Osteocyte (in vitro differentiated cells): ENCODE measurements at regions not wholly inside any gene's neighbourhood (a gene's known extent, or its start where the extent isn't known, plus 50 kb on each side); places are given as distances from the start of the nearest gene placed in this dataset.
"Not testable (repeated sequence)": the region's sequence is repeated elsewhere in the genome, so short reads cannot be mapped to it uniquely, and the experiment has no call there.

Experiments used
- DNase-seq: peaks from one replicate; pipeline ENCODE4 v3.0.0; 2021; ENCODE audit warnings: mixed read lengths; ENCODE audit not compliant: unreplicated experiment; ENCODE audit errors: extremely low spot score
- H3K27ac Mint-ChIP-seq: one replicate; pipeline ENCODE4 v1.8.0; 2021; ENCODE audit warnings: mild to moderate bottlenecking, mixed read lengths; ENCODE audit not compliant: unreplicated experiment
- H3K27me3 Mint-ChIP-seq: one replicate; pipeline ENCODE4 v1.8.0; 2021; ENCODE audit warnings: mixed read lengths; ENCODE audit not compliant: unreplicated experiment
- H3K36me3 Mint-ChIP-seq: one replicate; pipeline ENCODE4 v1.8.0; 2021; ENCODE audit warnings: mixed read lengths; ENCODE audit not compliant: unreplicated experiment
- H3K4me1 Mint-ChIP-seq: one replicate; pipeline ENCODE4 v1.8.0; 2021; ENCODE audit warnings: mixed read lengths; ENCODE audit not compliant: unreplicated experiment
- H3K4me3 Mint-ChIP-seq: one replicate; pipeline ENCODE4 v1.8.0; 2021; ENCODE audit warnings: mild to moderate bottlenecking, moderate library complexity, mixed read lengths; ENCODE audit not compliant: unreplicated experiment
- H3K9me3 Mint-ChIP-seq: one replicate; pipeline ENCODE4 v1.8.0; 2021; ENCODE audit warnings: mixed read lengths; ENCODE audit not compliant: unreplicated experiment
- TF ChIP-seq, protein P1 (sequence below): fragments of 200-600 bp; sonication (generic); IDR thresholded peaks from 2 replicates; pipeline ENCODE4 v1.5.0; 2021; ENCODE audit warnings: antibody characterized with exemption, mild to moderate bottlenecking, moderate library complexity

DNA sequence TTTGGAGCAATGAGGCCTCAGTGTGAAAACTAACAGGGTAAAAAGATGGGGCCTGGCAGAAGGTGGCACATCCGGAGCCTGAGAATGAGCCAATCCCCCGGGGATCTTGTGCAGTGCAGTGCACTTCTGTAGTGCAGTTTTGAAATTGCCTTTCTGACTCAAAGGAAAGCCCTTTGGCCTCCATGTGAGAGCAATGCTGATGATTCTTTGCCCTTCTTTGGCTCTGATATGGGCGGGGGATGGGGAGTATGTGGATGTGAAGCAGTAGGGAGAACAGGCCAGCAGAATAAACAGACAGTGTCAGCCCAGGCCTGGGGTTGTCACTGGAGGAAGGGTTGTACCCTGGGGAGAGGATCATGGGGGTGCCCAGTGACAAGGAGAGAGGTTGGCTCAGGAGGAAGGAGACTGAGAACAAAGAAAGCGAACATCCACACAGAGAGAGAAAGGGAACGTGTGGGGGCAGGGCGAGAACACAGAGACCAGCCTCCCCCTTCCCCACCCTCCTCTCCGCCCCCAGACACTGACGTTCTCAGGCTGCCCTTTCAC, 351.2 kb downstream of the CDC5L start:
- Mint-ChIP-seq H3K27me3 (no peaks in the 10 kb centered on the region), H3K4me3 (no peak overlapping the region), H3K4me1 (peaks cover 21% of the 10 kb centered on the region), H3K9me3 (no peaks in the 10 kb centered on the region), H3K27ac (peak overlapping the region; percentile 34), H3K36me3 (peaks cover 2% of the 10 kb centered on the region)
- TF ChIP-seq, protein P1, sequence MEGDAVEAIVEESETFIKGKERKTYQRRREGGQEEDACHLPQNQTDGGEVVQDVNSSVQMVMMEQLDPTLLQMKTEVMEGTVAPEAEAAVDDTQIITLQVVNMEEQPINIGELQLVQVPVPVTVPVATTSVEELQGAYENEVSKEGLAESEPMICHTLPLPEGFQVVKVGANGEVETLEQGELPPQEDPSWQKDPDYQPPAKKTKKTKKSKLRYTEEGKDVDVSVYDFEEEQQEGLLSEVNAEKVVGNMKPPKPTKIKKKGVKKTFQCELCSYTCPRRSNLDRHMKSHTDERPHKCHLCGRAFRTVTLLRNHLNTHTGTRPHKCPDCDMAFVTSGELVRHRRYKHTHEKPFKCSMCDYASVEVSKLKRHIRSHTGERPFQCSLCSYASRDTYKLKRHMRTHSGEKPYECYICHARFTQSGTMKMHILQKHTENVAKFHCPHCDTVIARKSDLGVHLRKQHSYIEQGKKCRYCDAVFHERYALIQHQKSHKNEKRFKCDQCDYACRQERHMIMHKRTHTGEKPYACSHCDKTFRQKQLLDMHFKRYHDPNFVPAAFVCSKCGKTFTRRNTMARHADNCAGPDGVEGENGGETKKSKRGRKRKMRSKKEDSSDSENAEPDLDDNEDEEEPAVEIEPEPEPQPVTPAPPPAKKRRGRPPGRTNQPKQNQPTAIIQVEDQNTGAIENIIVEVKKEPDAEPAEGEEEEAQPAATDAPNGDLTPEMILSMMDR, result no peak
- DNase-seq, result peak; percentile 51

DNA sequence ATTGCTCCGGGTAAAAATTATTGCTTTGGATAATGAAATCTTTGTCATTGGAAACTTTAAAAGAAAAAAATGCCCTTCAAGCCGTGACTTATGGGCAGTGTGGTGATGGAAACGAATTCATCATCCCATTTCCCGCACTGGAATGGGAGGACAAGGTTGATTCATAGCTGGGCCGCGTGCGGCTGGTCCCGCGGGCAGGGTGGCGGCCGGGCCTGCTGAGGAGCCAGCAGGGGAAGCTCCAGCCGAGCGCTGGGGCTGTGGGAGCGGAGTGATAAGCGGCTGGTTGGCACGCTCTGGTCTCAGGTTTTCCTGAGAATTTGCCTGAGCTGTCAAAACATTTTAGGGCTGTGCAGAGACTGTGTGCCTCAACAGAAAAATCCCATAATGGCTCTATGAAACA, 351.7 kb downstream of the CDC5L start:
- H3K27me3 Mint-ChIP-seq, result no peaks in the 10 kb centered on the region
- H3K36me3 Mint-ChIP-seq, result peaks cover 2% of the 10 kb centered on the region
- TF ChIP-seq, protein P1, result no peak
- no peaks in the 10 kb centered on the region for H3K9me3 Mint-ChIP-seq
- no peak overlapping the region for H3K4me3 Mint-ChIP-seq
- no peak overlapping the region for H3K27ac Mint-ChIP-seq
- peak; percentile 76 for DNase-seq
- peaks cover 21% of the 10 kb centered on the region for H3K4me1 Mint-ChIP-seq

DNA sequence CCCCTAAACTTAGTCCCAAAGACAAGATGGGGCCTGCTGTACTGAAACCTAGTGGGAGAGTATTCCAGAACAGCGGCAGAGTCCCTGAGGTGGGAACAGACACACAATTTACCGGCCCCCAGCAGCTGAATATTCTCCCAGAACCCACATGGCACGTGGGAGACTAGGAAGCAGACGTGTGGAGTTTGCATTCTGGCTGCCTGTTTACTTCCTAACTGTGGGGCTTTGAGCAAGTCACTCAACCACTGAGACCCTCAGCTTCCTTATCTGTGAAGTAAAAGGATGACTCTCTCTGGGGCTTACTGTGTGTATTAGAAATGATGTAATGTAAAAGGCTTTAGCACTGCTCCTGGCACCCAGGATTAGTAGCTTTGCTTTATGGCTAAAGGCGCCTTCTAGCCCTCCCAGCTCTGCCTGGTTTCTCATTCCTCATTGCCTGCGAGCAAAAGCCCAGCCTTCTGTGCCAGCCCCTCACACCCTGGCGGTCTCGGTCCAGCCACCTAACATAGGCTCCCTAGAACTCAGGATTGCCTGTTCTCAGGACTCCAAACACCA, 353.1 kb downstream of the CDC5L start:
- peaks cover 2% of the 10 kb centered on the region for H3K36me3 Mint-ChIP-seq
- no peak overlapping the region for H3K27ac Mint-ChIP-seq
- H3K4me3 Mint-ChIP-seq, result no peak overlapping the region
- peaks cover 15% of the 10 kb centered on the region for H3K4me1 Mint-ChIP-seq
- TF ChIP-seq, protein P1, result no peak
- H3K9me3 Mint-ChIP-seq, result no peaks in the 10 kb centered on the region
- peak; percentile 66 for DNase-seq
- no peaks in the 10 kb centered on the region for H3K27me3 Mint-ChIP-seq

DNA sequence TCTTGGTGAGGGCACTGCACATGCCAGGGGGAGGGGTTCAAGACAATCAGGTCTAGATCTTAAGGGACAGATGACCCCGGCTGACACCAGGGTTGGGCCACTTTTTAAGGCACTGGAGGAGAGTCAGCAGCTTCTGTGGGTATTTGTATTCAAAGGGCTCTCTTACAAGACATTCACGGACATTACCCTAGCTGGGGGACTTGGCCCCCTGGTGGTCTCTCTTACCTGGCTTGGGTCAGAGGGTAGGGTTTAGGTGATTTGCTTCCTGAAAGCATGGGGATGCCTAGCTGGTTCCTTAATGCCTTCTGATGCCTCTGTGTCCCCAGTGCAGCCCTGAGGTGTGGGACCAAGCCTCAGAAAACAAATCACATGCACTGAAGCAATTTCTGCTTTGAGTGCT, 354.7 kb downstream of the CDC5L start:
- TF ChIP-seq, protein P1, result no peak
- Mint-ChIP-seq H3K36me3 (peaks cover 2% of the 10 kb centered on the region), H3K4me3 (no peak overlapping the region), H3K27ac (no peak overlapping the region), H3K4me1 (peaks cover 15% of the 10 kb centered on the region), H3K27me3 (no peaks in the 10 kb centered on the region), H3K9me3 (no peaks in the 10 kb centered on the region)
- no peak for DNase-seq

DNA sequence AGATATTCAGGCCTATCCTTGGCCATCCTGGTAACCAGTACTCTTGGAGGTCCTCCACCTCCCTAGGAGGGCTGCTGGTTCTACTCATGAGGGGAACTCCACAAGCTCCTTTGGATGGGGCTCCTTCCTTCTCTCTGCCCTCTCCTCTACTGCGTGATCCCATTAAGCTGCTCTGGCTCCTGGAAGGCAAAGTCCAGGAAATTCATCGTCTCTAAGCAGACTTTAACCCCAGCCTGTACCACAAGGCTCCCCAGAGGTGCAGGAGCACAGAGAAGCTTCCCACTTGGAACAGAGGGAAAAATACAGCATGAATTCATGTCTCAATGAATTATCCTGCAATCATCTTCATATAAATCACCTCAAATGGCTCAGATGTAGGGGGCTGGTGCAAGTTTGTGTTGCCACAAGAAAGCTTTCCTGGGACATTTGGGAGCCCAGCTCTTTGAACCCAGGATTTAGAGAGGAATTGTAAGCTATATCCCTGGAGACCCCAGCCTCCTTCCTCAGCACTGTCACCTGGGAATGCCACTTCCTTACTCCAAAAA, 355.4 kb downstream of the CDC5L start:
- H3K27me3 Mint-ChIP-seq, result no peaks in the 10 kb centered on the region
- peaks cover 2% of the 10 kb centered on the region for H3K36me3 Mint-ChIP-seq
- H3K4me1 Mint-ChIP-seq, result peaks cover 12% of the 10 kb centered on the region
- TF ChIP-seq, protein P1, result no peak
- H3K9me3 Mint-ChIP-seq, result no peaks in the 10 kb centered on the region
- no peak overlapping the region for H3K27ac Mint-ChIP-seq
- H3K4me3 Mint-ChIP-seq, result no peak overlapping the region
- no peak for DNase-seq

DNA sequence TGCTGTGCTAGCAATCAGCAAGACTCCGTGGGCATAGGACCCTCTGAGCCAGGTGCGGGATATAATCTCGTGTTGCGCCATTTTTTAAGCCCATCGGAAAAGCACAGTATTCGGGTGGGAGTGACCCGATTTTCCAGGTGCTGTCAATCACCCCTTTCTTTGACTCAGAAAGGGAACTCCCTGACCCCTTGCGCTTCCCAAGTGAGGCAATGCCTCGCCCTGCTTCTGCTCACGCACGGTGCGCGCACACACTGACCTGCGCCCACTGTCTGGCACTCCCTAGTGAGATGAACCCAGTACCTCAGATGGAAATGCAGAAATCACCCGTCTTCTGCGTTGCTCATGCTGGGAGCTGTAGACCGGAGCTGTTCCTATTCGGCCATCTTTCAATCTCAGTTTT, 372.6 kb downstream of the CDC5L start:
- H3K9me3 Mint-ChIP-seq, H3K27ac Mint-ChIP-seq, H3K36me3 Mint-ChIP-seq, DNase-seq, H3K27me3 Mint-ChIP-seq, H3K4me1 Mint-ChIP-seq, H3K4me3 Mint-ChIP-seq: not testable (repeated sequence)
